T-helper 1 cell (primary cell): ENCODE measurements at regions not wholly inside any gene's neighbourhood (a gene's known extent, or its start where the extent isn't known, plus 50 kb on each side); places are given as distances from the start of the nearest gene placed in this dataset.

Experiments used
- DNase-seq, 5 donors: peaks; one replicate each; pipeline ENCODE4 v3.0.0-alpha.2; 2012 to 2020

DNA sequence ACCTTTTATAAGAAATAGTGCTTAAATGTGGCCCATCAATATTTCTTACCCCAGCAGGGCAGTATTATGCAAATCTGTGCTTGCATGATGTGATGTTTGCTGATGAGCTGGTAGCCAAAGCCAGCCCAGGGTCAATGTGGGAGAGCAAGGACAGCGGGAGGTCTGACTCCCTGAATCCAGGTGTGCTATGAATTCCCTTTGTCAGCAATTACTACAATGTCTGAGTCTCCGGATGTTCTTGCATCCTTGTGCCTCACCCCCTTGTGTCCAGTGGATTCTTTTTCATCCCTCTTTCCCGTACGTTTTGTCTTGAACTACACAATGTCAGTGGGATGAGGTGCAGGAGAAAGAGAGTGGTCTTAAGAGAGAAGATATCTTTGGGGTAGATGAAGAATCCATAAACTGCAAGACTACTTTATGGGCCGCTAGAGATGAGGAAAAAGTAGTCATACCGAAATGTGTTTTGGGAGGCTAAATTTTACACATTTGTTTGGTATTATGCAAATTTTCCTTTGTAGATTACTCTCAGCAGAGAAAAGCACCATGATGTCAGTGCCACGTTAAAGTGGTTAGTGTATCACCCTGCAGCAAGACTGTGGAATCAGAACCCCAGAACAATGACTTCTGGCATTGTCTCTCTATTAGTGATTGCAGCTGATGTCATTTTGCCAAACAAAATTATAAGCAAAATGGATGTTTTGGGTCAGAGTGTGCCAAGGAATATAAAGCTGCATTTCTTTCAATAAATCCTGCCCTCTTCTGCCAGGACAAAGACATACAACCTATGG, 53.5 kb upstream of the TSHZ3 start:
- no peak for DNase-seq

DNA sequence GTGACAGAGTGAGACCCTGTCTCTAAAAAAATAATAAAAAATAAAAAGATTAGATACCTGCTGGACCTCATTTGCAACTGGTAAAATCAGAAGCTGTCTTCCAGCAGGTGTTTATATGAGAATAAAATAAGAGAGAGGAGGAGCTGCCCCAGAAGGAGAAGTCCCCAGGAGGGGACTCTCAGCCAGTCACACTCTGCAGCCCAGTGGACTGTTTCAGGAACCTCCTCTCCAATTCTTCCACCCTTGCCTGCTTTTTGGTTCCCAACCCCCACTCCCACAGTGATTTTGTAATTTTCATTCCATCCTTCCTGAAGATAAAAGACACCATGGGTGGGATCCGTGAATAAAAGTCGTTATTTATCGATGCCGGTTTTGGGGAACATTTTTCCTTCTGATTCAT, 56.9 kb upstream of the TSHZ3 start:
- DNase-seq: no peak

- DNase-seq: no peak
These were observed 59.4 kb upstream of the TSHZ3 start for GRCh38 chr19:31408460-31409124.

DNA sequence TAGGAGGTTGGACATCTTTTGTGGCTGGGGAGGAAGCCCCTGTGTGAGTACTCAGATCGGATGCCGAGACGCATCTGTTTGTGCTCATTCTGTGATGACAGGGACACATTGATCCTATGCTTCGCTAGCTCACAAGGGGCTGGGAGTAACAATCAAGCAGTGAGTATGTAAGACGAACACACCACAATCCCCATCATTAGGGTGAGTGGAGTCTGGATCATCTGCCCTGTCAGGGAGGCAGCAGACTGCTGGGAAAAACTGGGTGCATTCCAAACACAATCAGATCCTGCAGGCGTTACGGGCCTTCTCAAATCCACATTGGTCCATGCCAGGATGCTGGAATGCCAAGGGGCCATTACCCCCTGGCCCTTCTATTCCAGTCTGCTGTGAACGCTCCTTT, 64.1 kb upstream of the TSHZ3 start:
- no peak for DNase-seq

- DNase-seq: no peak
These were observed 66.1 kb upstream of the TSHZ3 start for GRCh38 chr19:31415322-31415721.

DNA sequence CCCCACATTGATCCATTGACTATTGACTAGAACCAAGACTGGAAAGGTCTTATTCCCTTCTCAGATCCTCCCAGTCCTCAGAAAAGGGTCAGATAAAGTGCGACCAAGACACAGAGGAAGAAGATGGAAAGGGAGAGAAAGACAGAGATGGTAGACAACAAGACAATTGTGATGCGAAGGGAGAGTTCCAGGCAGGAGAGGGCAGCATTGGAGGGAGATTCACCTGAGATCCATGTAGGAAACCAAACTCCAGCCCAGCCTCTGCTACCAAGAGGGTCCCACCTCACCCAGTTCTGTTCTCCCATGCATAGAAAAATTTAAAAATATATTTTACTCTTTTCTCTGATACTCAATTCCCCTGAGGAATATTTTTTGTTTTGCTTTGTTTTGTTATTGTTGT, 67.3 kb upstream of the TSHZ3 start:
- no peak for DNase-seq

- no peak for DNase-seq
These were observed 68.8 kb upstream of the TSHZ3 start for GRCh38 chr19:31418055-31418454.

- no peak for DNase-seq
These were observed 69.6 kb upstream of the TSHZ3 start for GRCh38 chr19:31418692-31419430.

- DNase-seq: no peak
These were observed 70.7 kb upstream of the TSHZ3 start for GRCh38 chr19:31419871-31420445.

- no peak for DNase-seq
These were observed 71.8 kb upstream of the TSHZ3 start for GRCh38 chr19:31421082-31421481.

GRCh38 chr19:31421856-31422255, 72.6 kb upstream of the TSHZ3 start:
- DNase-seq: no peak

- no peak for DNase-seq
These were observed 74.7 kb upstream of the TSHZ3 start for GRCh38 chr19:31423896-31424295.

DNA sequence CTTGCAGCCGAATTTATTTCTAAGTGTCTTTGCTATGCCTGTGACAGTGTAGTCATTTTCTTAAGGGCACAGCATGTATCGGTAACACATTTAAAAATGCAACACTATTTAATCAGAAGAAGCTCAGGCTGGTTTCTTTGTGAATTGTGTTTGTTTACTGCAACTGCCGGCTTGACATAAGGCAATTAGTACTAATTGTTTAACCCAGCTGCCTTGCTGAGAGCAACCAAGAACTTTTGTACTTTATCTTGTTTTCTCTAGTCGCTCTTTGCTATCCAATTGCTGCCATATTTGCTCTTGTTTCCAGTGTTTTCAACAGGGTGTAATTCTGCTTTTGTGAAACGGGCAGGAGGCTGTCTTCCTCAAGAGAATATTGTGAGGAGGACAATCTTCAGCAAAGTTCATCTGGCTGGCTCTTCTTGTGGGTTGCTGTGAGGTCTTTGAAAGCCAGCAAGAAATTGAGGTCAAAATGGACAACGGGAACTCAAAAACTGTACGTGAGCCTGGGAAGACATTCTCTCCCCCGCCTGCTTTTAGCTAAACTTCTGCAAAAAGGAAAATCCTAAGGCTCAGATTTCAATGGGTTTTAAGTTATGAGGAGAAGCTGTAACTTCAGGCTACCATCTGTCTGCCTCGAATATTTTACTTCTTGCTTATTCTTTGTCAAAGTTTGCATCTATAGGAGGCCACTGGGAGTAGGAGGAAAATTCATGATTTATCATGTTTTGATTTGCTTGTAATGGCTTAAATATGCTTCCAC, 75.8 kb upstream of the TSHZ3 start:
- no peak for DNase-seq

DNA sequence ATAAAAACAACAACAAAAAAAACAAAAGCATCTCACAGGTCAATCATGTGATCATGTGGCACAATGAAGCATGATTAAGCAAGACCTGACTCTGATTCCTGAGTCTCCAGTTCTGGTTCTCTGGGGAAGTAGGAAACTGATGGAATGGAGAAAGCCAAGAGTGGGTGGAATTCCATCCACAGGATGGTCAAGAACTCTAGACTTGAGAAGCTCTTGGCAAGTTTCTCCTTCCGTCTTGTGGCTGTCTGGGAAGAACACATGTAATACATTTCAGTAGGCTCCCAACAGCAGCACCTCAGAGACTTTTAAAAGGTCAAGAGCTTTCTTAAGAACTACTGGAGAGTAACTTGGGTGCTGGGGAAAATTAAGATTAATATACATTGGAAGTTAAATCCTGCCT, 78.6 kb upstream of the TSHZ3 start:
- DNase-seq: no peak

- DNase-seq: no peak
These were observed 81.1 kb upstream of the TSHZ3 start for GRCh38 chr19:31430381-31430780.

DNA sequence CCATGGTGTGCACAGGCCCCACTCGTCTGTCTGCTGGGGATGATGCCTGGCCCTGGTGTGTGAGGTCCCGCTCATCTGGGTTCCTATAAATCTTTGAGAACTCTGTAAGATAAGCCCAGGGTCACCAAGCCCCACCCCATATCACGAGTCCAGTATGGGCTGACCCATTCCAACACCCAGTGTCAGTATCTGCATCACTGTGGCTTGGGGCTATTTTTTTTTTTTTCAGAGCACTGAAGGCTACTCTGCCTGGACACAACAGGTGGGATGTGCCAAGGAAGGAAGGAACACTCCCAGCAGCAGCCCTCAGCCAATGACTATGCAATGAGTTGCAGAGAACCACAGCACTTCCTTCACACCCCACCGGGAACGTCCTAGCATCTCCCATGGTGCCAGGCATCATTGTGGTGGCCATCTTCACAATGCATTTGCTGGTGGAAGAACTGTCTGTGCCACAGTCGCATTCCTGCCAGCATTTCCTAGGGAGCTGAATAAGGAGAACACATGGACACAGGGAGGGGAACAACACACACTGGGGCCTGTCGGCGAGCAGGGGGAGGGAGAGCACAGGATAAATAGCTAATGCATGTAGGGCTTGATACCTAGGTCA, 83.1 kb upstream of the TSHZ3 start:
- DNase-seq: no peak

- no peak for DNase-seq
These were observed 87.0 kb upstream of the TSHZ3 start for GRCh38 chr19:31436121-31436776.

GRCh38 chr19:31438401-31439269, 89.4 kb upstream of the TSHZ3 start:
- DNase-seq: no peak

- no peak for DNase-seq
These were observed 90.0 kb upstream of the TSHZ3 start for GRCh38 chr19:31439270-31439573.

GRCh38 chr19:31444931-31445330, 95.7 kb upstream of the TSHZ3 start:
- DNase-seq: no peak

DNA sequence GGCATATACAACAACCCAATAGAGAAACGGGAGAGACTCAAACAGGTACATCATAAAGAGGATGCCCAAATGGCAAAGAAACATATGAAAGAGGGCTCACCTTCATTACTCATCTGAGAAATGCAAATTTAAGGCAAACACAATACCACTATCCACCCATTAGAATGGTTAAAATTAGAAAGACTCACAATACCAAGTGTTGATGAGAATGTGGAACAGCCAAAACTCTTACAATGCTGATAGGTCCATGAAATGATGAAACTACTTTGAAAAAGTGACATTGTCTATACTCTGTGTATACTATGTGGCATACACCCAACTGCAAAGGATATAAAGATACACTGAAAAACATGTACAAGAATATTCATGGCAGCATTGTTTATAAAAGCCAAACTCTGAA, 96.2 kb upstream of the TSHZ3 start:
- DNase-seq: no peak
